H1 (cell line): ENCODE measurements at regions not wholly inside any gene's neighbourhood (a gene's known extent, or its start where the extent isn't known, plus 50 kb on each side); places are given as distances from the start of the nearest gene placed in this dataset.

Experiments used
- CTCF ChIA-PET: fragments of 300-600 bp; sonication (Branson Sonifier 250); formaldehyde crosslinking; loops from one replicate; lab custom pipeline; 2021; ENCODE audit not compliant: partially characterized antibody; lab: Charles Lee
- POLR2A ChIA-PET: fragments of 300-600 bp; sonication (Branson Sonifier 250); formaldehyde crosslinking; loops from one replicate; lab custom pipeline; 2021; ENCODE audit warnings: inconsistent platforms; ENCODE audit not compliant: partially characterized antibody; lab: Charles Lee
- DNase-seq, 2 experiments: peaks; one replicate each; pipeline versions ENCODE4 v3.0.0 to v3.0.0-alpha.2; 2010 to 2022; ENCODE audit warnings: low spot score in 2 of 2, low read depth in 1 of 2, mixed read lengths in 1 of 2
- FAIRE-seq: peaks from 2 replicates; lab custom pipeline; 2011; peaks lifted over from hg19 to GRCh38; lab: Jason Lieb, UNC
- H2AFZ ChIP-seq: 2 replicates; pipeline ENCODE4 v1.8.1; 2012; ENCODE audit warnings: low read length, inconsistent platforms
- H2AK5ac ChIP-seq: 2 replicates; pipeline ENCODE4 v1.6.1; 2013; ENCODE audit warnings: low read depth, low read length
- H2BK120ac ChIP-seq: replicated peaks from 2 replicates; pipeline ENCODE3; 2013; ENCODE audit warnings: low read depth, low read length, inconsistent platforms
- H2BK12ac ChIP-seq: 2 replicates; pipeline ENCODE4 v1.6.1; 2013; ENCODE audit warnings: low read depth, low read length
- H2BK15ac ChIP-seq: 2 replicates; pipeline ENCODE4 v1.6.1; 2013; ENCODE audit warnings: low read length
- H2BK20ac ChIP-seq: 2 replicates; pipeline ENCODE4 v1.6.1; 2013; ENCODE audit warnings: low read length
- H2BK5ac ChIP-seq: 2 replicates; pipeline ENCODE4 v1.6.1; 2013; ENCODE audit warnings: low read depth, low read length
- H3K14ac ChIP-seq: 2 replicates; pipeline ENCODE4 v1.6.1; 2013; ENCODE audit warnings: inconsistent platforms; ENCODE audit not compliant: insufficient read length
- H3K18ac ChIP-seq: 2 replicates; pipeline ENCODE4 v1.6.1; 2013; ENCODE audit warnings: low read length; ENCODE audit errors: extremely low read depth
- H3K23ac ChIP-seq: 2 replicates; pipeline ENCODE4 v1.6.1; 2013; ENCODE audit warnings: inconsistent platforms; ENCODE audit not compliant: insufficient read length
- H3K23me2 ChIP-seq: 2 replicates; pipeline ENCODE4 v1.6.1; 2013; ENCODE audit warnings: low read depth, low read length
- H3K27ac ChIP-seq: 2 replicates; pipeline ENCODE4 v1.6.1; 2011; ENCODE audit warnings: low read depth, low read length, inconsistent platforms
- H3K27me3 ChIP-seq, 4 experiments: replicated peaks in 1 of 4; 1 replicate in 1 of 4; 2 replicates in 3 of 4; pipeline versions ENCODE4 v1.6.1 to v1.8.1; 2011 to 2013; ENCODE audit warnings: low read length in 3 of 4, mild to moderate bottlenecking in 3 of 4, inconsistent platforms in 2 of 4, mixed read lengths in 2 of 4, moderate library complexity in 1 of 4; ENCODE audit not compliant: control insufficient read depth in 3 of 4, insufficient read depth in 3 of 4; ENCODE audit errors: extremely low read depth in 1 of 4
- H3K36me3 ChIP-seq, 4 experiments: 2 replicates each; pipeline versions ENCODE4 v1.6.1 to v1.8.1; 2011 to 2013; ENCODE audit warnings: mild to moderate bottlenecking in 4 of 4, low read length in 3 of 4, moderate library complexity in 2 of 4, control low read depth in 1 of 4, inconsistent platforms in 1 of 4; ENCODE audit not compliant: insufficient read depth in 4 of 4, control insufficient read depth in 2 of 4
- H3K4ac ChIP-seq: replicated peaks from 2 replicates; pipeline ENCODE3; 2013; ENCODE audit warnings: low read length, low read depth, mixed read lengths, inconsistent platforms; ENCODE audit not compliant: insufficient read length
- H3K4me1 ChIP-seq, 4 experiments: replicated peaks in 1 of 4; 1 replicate in 1 of 4; 2 replicates in 3 of 4; pipeline versions ENCODE4 v1.6.1 to v1.8.1; 2011 to 2013; ENCODE audit warnings: low read length in 3 of 4, inconsistent platforms in 2 of 4, mixed read lengths in 1 of 4; ENCODE audit not compliant: insufficient read depth in 4 of 4, control insufficient read depth in 3 of 4
- H3K4me2 ChIP-seq, 2 experiments: 2 replicates each; pipeline versions ENCODE4 v1.6.1 to v1.8.1; 2011 to 2013; ENCODE audit warnings: low read depth in 2 of 2, low read length in 2 of 2, control low read depth in 1 of 2, inconsistent platforms in 1 of 2, mild to moderate bottlenecking in 1 of 2; ENCODE audit not compliant: insufficient read depth in 1 of 2
- H3K4me3 ChIP-seq, 4 experiments: fragments of 200-600, 300-600 bp in 1 of 4; sonication (generic), shearing (Covaris generic), sonication (Bioruptor Twin) in 1 of 4; 2 replicates each; pipeline versions ENCODE4 v1.5.1 to v1.8.1; 2011 to 2016; ENCODE audit warnings: low read length in 4 of 4, low read depth in 3 of 4, control low read depth in 2 of 4, inconsistent platforms in 2 of 4, mild to moderate bottlenecking in 2 of 4, mixed read lengths in 1 of 4, moderate library complexity in 1 of 4; ENCODE audit not compliant: insufficient read depth in 2 of 4; ENCODE audit errors: extremely low read depth in 1 of 4
- H3K56ac ChIP-seq: replicated peaks from 2 replicates; pipeline ENCODE3; 2013; ENCODE audit warnings: low read depth, mild to moderate bottlenecking, mixed read lengths, low read length, inconsistent platforms; ENCODE audit not compliant: insufficient read length
- H3K79me1 ChIP-seq: 2 replicates; pipeline ENCODE4 v1.6.1; 2013; ENCODE audit warnings: low read depth, low read length, control low read depth
- H3K79me2 ChIP-seq, 2 experiments: 2 replicates each; pipeline versions ENCODE4 v1.6.1 to v1.8.1; 2012 to 2013; ENCODE audit warnings: low read length in 2 of 2, mild to moderate bottlenecking in 2 of 2, inconsistent platforms in 1 of 2; ENCODE audit not compliant: insufficient read depth in 2 of 2, control insufficient read depth in 1 of 2
- H3K9ac ChIP-seq, 4 experiments: replicated peaks in 1 of 4; 1 replicate in 1 of 4; 2 replicates in 3 of 4; pipeline versions ENCODE4 v1.6.1 to v1.8.1; 2011 to 2013; ENCODE audit warnings: low read depth in 3 of 4, low read length in 3 of 4, control low read depth in 2 of 4, mild to moderate bottlenecking in 2 of 4, moderate library complexity in 2 of 4, inconsistent platforms in 1 of 4; ENCODE audit errors: extremely low read depth in 1 of 4
- H3K9me3 ChIP-seq, 2 experiments: 2 replicates each; pipeline versions ENCODE4 v1.6.1 to v1.8.1; 2012 to 2013; ENCODE audit warnings: mild to moderate bottlenecking in 2 of 2, moderate library complexity in 2 of 2, control low read depth in 1 of 2, inconsistent platforms in 1 of 2, low read depth in 1 of 2, low read length in 1 of 2, mixed read lengths in 1 of 2; ENCODE audit not compliant: insufficient read depth in 2 of 2
- H4K20me1 ChIP-seq, 2 experiments: replicated peaks in 1 of 2; 2 replicates each; pipeline versions ENCODE3 to v1.8.1; 2011 to 2013; ENCODE audit warnings: inconsistent platforms in 2 of 2, low read length in 2 of 2, mild to moderate bottlenecking in 1 of 2; ENCODE audit not compliant: insufficient read depth in 2 of 2, control insufficient read depth in 1 of 2
- H4K5ac ChIP-seq: 2 replicates; pipeline ENCODE4 v1.6.1; 2013; ENCODE audit warnings: low read length, low read depth, mixed read lengths, inconsistent platforms; ENCODE audit not compliant: insufficient read length
- H4K8ac ChIP-seq: 2 replicates; pipeline ENCODE4 v1.8.0; 2013; ENCODE audit warnings: mild to moderate bottlenecking, moderate library complexity, low read length, inconsistent platforms; ENCODE audit not compliant: insufficient read depth; ENCODE audit errors: extremely low read depth
- H4K91ac ChIP-seq: replicated peaks from 2 replicates; pipeline ENCODE3; 2013; ENCODE audit warnings: low read length, mixed read lengths, inconsistent platforms; ENCODE audit not compliant: insufficient read length
- BCL11A ChIP-seq, 2 experiments: IDR thresholded peaks; one replicate each; pipeline ENCODE4 v1.6.1; 2011; ENCODE audit warnings: low read depth in 2 of 2, low read length in 2 of 2, mild to moderate bottlenecking in 2 of 2
- BRCA1 ChIP-seq: IDR thresholded peaks from 2 replicates; pipeline ENCODE4 v1.6.1; 2012; ENCODE audit warnings: low read depth, low read length, improper control_type of control experiment
- CEBPB ChIP-seq: IDR thresholded peaks from 2 replicates; pipeline ENCODE4 v1.6.1; 2012; ENCODE audit warnings: low read depth, low read length
- CREB1 ChIP-seq: IDR thresholded peaks from 2 replicates; pipeline ENCODE4 v1.6.1; 2012; ENCODE audit warnings: inconsistent platforms
- KDM4A ChIP-seq: IDR thresholded peaks from one replicate; pipeline ENCODE4 v1.7.1; 2012; ENCODE audit warnings: low read depth, mild to moderate bottlenecking, moderate library complexity, low read length, inconsistent platforms; ENCODE audit not compliant: severe bottlenecking
- POU5F1 ChIP-seq: IDR thresholded peaks from 2 replicates; pipeline ENCODE4 v1.6.1; 2011; ENCODE audit warnings: low read depth, mild to moderate bottlenecking, low read length, moderate library complexity
- SIX5 ChIP-seq: IDR thresholded peaks from 2 replicates; pipeline ENCODE4 v1.6.1; 2011; ENCODE audit warnings: mild to moderate bottlenecking, low read depth, low read length
- YY1 ChIP-seq: IDR thresholded peaks from 2 replicates; pipeline ENCODE4 v1.6.1; 2011; ENCODE audit warnings: low read depth, mild to moderate bottlenecking, low read length
- WGBS, 2 experiments: shearing (Covaris generic) in 1 of 2; methylation state at CpG; one replicate each; pipeline versions ENCODE4 v1.1.6 to v1.1.7; 2013 to 2015; ENCODE audit warnings: low lambda C conversion rate in 2 of 2, mixed read lengths in 2 of 2, inconsistent platforms in 1 of 2, low coverage in 1 of 2, missing lambda C conversion rate in 1 of 2; ENCODE audit not compliant: insufficient replicate concordance in 2 of 2, insufficient coverage in 1 of 2, insufficient read length in 1 of 2; ENCODE audit errors: extremely low coverage in 1 of 2, missing lambda C conversion rate in 1 of 2; 5-methylcytosine and 5-hydroxymethylcytosine counted together

DNA sequence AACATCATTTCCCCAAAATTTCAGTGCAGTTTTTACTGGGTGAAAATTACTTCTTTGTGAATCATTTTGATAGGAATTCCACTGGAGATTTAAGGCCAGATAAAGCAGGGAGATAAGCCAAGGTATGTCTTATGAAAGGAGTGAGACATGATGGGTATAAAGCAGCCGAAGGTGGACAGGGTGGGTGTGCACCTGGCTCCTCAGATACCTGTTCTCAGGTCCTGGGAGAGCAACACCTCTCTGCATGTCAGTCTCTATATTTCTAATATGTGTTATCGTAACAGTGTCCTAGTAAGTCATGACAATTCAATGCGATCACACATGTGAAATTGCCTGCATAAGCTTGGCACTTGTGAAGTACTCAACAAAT lies 768.8 kb downstream of the RNF144A start:
- Histone ChIP-seq H3K18ac (no peak overlapping the region), H3K14ac (no peak overlapping the region), H2BK12ac (no peak overlapping the region), H4K91ac (no peak overlapping the region), H3K4me2 (no peak overlapping the region), H3K23ac (no peak overlapping the region), H3K56ac (no peak overlapping the region), H3K4ac (no peak overlapping the region), H3K4me3 (no peak overlapping the region), H3K27ac (no peak overlapping the region), H3K27me3 (no peaks in the 10 kb centered on the region), H2BK15ac (no peak overlapping the region), H3K4me1 (no peaks in the 10 kb centered on the region), H3K36me3 (no peaks in the 10 kb centered on the region), H2BK120ac (no peak overlapping the region), H3K79me1 (no peaks in the 10 kb centered on the region), H2AFZ (no peak overlapping the region), H3K9ac (no peak overlapping the region), H2BK5ac (no peak overlapping the region), H4K5ac (no peak overlapping the region), H3K23me2 (no peaks in the 10 kb centered on the region), H3K79me2 (no peaks in the 10 kb centered on the region), H4K20me1 (no peaks in the 10 kb centered on the region), H2BK20ac (no peak overlapping the region), H2AK5ac (no peak overlapping the region), H4K8ac (no peak overlapping the region), H3K9me3 (0 out of 4 replicates have a peak, but pooled peaks cover 0 to 3% of the 10 kb centered on the region in 2 experiments)
- POLR2A ChIA-PET = no interaction called here
- 94% methylated on average over 3 of the region's 3 CpGs; no CpG with 5 or more reads in 1 of the 2 experiments for WGBS, 2 experiments
- CTCF ChIA-PET = interaction anchor here (1.0 to 1.8 kb wide), 3 partner anchors 12 to 258 kb away, joined by 3 to 5 read pairs (median 3); no protein-coding TSS in a partner anchor
- DNase-seq = no peak
- TF ChIP-seq BCL11A (IDR thresholded peaks at IDR 0.05; ENCODE audit: low read depth in 2 of 2, low read length in 2 of 2) (no peak), POU5F1 (no peak), YY1 (no peak), KDM4A (no peak), CREB1 (no peak), CEBPB (no peak), SIX5 (no peak), BRCA1 (no peak)
- no peak for FAIRE-seq
